Mammary epithelial cell (primary cell): ENCODE measurements at regions not wholly inside any gene's neighbourhood (a gene's known extent, or its start where the extent isn't known, plus 50 kb on each side); places are given as distances from the start of the nearest gene placed in this dataset.

Source experiments
- EZH2 ChIP-seq: IDR thresholded peaks from 2 replicates; pipeline ENCODE4 v1.6.1; 2012; ENCODE audit warnings: low read length, inconsistent platforms, borderline replicate concordance
- TF ChIP-seq, protein P1 (sequence below), 2 donors: IDR thresholded peaks in 1 of 2; conservative IDR thresholded peaks in 1 of 2; 2 replicates each; pipeline ENCODE4 v1.5.1; 2011 to 2012; ENCODE audit warnings: inconsistent platforms in 2 of 2, low read length in 2 of 2, mild to moderate bottlenecking in 2 of 2, control low read depth in 1 of 2, low read depth in 1 of 2; ENCODE audit not compliant: insufficient read depth in 1 of 2; ENCODE audit errors: extremely low read depth in 1 of 2

DNA sequence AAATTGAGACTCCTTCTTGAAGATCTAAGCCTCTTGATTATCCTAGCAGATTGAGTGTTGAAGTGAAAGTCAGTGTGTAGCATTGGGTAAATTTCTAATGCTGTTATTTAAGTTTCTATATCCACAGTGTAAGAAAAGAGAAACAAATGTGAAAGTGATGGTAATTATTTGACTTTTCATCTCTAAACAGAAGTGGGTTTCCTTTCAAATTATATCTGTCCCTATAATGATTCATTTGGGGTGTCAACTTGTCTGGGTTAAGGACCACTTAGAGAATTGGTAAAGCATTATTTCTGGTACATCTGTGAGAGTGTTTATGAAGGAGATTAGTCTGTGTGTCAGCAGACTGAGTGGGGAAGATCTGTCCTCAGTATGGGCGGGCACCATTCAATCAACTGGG, 133.0 kb upstream of the HMCN1 start:
- TF ChIP-seq, protein P1, sequence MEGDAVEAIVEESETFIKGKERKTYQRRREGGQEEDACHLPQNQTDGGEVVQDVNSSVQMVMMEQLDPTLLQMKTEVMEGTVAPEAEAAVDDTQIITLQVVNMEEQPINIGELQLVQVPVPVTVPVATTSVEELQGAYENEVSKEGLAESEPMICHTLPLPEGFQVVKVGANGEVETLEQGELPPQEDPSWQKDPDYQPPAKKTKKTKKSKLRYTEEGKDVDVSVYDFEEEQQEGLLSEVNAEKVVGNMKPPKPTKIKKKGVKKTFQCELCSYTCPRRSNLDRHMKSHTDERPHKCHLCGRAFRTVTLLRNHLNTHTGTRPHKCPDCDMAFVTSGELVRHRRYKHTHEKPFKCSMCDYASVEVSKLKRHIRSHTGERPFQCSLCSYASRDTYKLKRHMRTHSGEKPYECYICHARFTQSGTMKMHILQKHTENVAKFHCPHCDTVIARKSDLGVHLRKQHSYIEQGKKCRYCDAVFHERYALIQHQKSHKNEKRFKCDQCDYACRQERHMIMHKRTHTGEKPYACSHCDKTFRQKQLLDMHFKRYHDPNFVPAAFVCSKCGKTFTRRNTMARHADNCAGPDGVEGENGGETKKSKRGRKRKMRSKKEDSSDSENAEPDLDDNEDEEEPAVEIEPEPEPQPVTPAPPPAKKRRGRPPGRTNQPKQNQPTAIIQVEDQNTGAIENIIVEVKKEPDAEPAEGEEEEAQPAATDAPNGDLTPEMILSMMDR (conservative IDR thresholded peaks at IDR 0.05 in 1 of 2, IDR thresholded peaks at IDR 0.05 in 1 of 2; ENCODE audit: extremely low read depth in 1 of 2, insufficient read depth in 1 of 2, low read depth in 1 of 2, low read length in 2 of 2): no peak
- no peak for TF ChIP-seq EZH2
